D721Med (cell line): ENCODE measurements at regions not wholly inside any gene's neighbourhood (a gene's known extent, or its start where the extent isn't known, plus 50 kb on each side); places are given as distances from the start of the nearest gene placed in this dataset.
"Not testable (repeated sequence)": the region's sequence is repeated elsewhere in the genome, so short reads cannot be mapped to it uniquely, and the experiment has no call there.

Experiments used
- DNase-seq: peaks from one replicate; pipeline ENCODE4 v3.0.0; 2011; ENCODE audit warnings: low spot score; ENCODE audit not compliant: insufficient read length
- FAIRE-seq: peaks from 2 replicates; lab custom pipeline; 2011; peaks lifted over from hg19 to GRCh38; lab: Jason Lieb, UNC
- TF ChIP-seq, protein P1 (sequence below): IDR thresholded peaks from 2 replicates; pipeline ENCODE4 v1.5.1; 2012; ENCODE audit warnings: mild to moderate bottlenecking, control low read depth; ENCODE audit not compliant: insufficient read depth; ENCODE audit errors: missing control alignments

GRCh38 chr2:211203986-211204385 lies 647.6 kb downstream of the CPS1 start:
- TF ChIP-seq, protein P1, sequence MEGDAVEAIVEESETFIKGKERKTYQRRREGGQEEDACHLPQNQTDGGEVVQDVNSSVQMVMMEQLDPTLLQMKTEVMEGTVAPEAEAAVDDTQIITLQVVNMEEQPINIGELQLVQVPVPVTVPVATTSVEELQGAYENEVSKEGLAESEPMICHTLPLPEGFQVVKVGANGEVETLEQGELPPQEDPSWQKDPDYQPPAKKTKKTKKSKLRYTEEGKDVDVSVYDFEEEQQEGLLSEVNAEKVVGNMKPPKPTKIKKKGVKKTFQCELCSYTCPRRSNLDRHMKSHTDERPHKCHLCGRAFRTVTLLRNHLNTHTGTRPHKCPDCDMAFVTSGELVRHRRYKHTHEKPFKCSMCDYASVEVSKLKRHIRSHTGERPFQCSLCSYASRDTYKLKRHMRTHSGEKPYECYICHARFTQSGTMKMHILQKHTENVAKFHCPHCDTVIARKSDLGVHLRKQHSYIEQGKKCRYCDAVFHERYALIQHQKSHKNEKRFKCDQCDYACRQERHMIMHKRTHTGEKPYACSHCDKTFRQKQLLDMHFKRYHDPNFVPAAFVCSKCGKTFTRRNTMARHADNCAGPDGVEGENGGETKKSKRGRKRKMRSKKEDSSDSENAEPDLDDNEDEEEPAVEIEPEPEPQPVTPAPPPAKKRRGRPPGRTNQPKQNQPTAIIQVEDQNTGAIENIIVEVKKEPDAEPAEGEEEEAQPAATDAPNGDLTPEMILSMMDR, result no peak
- FAIRE-seq, result no peak
- no peak for DNase-seq

- TF ChIP-seq, protein P1, result no peak
- FAIRE-seq (no peak), DNase-seq (no peak)
Measured at GRCh38 chr2:211204456-211204855, 648.1 kb downstream of the CPS1 start.

DNA sequence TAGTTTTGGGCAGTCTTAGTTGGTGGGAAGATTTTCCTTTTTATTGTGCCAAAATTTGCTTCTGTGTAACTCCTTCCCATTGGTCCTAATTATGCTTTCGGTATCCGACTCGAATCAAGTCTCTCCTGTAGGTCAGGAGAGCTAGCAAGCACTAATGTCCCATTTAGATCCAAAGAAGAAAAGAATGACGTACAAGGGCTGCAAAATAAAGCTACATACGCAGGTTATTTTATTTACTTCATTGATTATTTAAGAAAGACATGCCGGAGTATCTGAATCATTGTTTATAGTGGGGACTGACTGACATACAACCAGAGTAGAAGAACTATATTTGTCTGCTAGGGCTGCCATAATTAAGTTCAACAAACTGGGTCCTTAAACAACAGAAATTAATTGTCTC lies 648.5 kb downstream of the CPS1 start:
- FAIRE-seq, result no peak

DNA sequence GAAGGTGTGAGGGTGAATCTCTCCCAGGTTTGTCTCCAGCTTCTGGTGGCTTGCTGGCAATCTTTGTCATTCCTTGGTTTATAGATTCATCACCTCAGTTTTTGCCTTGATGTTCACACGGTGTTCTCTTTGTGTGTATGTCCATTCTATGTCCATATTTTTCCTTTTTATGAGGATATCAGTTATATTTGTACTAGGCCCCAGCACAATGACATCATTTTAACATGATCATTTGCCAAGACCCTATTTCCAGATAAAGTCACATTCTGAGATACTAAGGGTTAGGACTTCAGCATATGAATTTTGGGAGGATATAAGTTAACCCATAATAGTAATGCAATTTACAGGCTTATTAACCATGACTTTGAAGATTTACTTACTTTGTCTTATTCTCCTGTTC lies 649.0 kb downstream of the CPS1 start:
- no peak for FAIRE-seq
- DNase-seq, result no peak

More for the DNA sequence above, 648.5 kb downstream of the CPS1 start:
- TF ChIP-seq, protein P1, result no peak
- DNase-seq, result no peak

DNA sequence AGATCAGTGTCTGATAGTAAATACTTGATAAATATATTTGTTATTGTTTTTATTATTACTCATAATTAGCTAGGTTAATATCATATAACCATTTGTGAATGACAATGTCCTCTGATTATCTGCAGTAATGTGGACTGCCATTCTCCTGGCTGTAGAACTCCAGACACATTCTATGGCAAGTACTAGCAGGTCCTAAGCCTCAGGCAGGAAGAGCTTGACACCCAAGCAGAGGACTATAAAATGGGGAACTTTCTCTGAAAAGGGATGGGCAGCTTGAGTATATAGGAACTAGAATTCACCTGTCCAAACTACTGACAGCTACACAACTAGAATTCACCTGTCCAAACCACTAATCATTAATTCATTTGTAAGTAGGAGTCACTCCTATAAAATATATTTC lies 649.4 kb downstream of the CPS1 start:
- DNase-seq, result no peak
- no peak for FAIRE-seq

More for the DNA sequence above, 649.0 kb downstream of the CPS1 start:
- TF ChIP-seq, protein P1, result no peak

DNA sequence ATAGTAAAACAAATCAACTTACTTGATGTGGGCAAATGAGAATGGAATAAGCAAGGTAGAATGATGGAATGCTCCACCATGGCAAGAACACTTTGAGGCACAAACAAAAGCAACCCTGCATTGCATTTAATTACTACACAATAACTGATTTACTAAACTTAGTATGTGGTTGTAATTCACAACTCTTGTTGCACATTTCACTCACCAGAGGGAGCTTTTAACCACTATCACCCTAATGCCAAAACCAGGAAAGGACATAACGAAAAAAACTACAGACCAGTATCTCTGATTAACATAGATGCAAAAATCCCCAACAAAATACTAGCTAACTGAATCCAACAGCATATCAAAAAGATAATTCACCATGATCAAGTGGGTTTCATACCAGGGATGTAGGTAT lies 659.8 kb downstream of the CPS1 start:
- TF ChIP-seq, protein P1, result peak; percentile 13
- DNase-seq (no peak), FAIRE-seq (no peak)

More for the DNA sequence above, 649.4 kb downstream of the CPS1 start:
- TF ChIP-seq, protein P1, result no peak

DNA sequence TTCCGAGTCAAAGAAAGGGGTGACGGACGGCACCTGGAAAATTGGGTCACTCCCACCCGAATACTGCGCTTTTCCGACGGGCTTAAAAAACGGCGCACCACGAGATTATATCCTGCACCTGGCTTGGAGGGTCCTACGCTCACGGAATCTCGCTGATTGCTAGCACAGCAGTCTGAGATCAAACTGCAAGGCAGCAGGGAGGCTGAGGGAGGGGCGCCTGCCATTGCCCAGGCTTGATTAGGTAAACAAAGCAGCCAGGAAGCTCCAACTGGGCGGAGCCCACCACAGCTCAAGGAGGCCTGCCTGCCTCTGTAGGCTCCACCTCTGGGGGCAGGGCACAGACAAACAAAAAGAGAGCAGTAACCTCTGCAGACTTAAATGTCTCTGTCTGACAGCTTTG lies 663.1 kb downstream of the CPS1 start:
- DNase-seq, FAIRE-seq: not testable (repeated sequence)

DNA sequence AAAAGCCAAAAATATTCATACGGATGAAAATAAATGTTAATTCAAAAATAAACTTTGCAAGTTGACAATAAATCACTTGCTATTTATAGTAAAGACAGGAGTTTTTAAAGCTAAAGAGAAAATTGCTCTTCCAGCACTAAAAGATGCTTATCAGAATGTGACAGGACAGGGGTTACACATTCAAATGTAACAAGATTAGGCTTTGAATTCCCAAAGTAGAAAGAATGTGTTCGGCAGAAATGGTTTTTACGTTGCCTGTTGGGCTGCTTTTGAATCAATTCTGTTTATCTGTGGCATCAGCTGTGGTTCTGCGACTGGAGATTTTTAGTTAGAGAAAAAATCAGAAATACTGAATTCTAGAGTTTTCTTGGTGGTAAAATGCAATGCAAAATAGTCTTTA lies 669.4 kb downstream of the CPS1 start:
- TF ChIP-seq, protein P1, result no peak
- DNase-seq (no peak), FAIRE-seq (no peak)
